IMR-90 (cell line): ENCODE measurements at regions not wholly inside any gene's neighbourhood (a gene's known extent, or its start where the extent isn't known, plus 50 kb on each side); places are given as distances from the start of the nearest gene placed in this dataset.

Source experiments
- ATAC-seq: fragments of 200-7000 bp; cut with Tn5 transposase; 2 replicates; pipeline ENCODE4 v1.9.1; 2020; ENCODE audit warnings: low read depth, mild to moderate bottlenecking, moderate library complexity
- BruUV-seq: library from RNA; stranded (reverse); fragments of 400-500 nt; replicated peaks from 2 replicates; lab custom pipeline; 2021; lab: Mats Ljungman, UMichigan
- CTCF ChIA-PET: fragments of 300-600 bp; formaldehyde crosslinking; extraction: SDS; loops from one replicate; lab custom pipeline; 2021; ENCODE audit warnings: antibody characterized with exemption; lab: Yijun Ruan, JAX
- POLR2A ChIA-PET: fragments of 300-600 bp; sonication (Branson Sonifier 250); formaldehyde crosslinking; loops from one replicate; lab custom pipeline; 2022; ENCODE audit warnings: antibody characterized with exemption; ENCODE audit not compliant: unreplicated experiment; lab: Charles Lee
- DNase-seq: peaks from one replicate; pipeline ENCODE4 v3.0.0; 2013
- H2AFZ ChIP-seq: replicated peaks from 2 replicates; pipeline ENCODE3; 2013; ENCODE audit warnings: low read length, mild to moderate bottlenecking; ENCODE audit not compliant: poor library complexity
- H2AK5ac ChIP-seq: 2 replicates; pipeline ENCODE4 v1.6.1; 2013; ENCODE audit warnings: low read depth, low read length, inconsistent platforms
- H2AK9ac ChIP-seq: replicated peaks from 2 replicates; pipeline ENCODE3; 2013; ENCODE audit warnings: mild to moderate bottlenecking, low read depth, low read length, moderate library complexity; ENCODE audit not compliant: poor library complexity
- H2BK120ac ChIP-seq: 2 replicates; pipeline ENCODE4 v1.6.1; 2013; ENCODE audit warnings: low read depth, low read length, inconsistent platforms
- H2BK15ac ChIP-seq: 3 replicates; pipeline ENCODE4 v1.6.1; 2013; ENCODE audit warnings: low read depth, low read length, inconsistent platforms
- H2BK20ac ChIP-seq: 2 replicates; pipeline ENCODE4 v1.6.1; 2013; ENCODE audit warnings: low read depth, mild to moderate bottlenecking, inconsistent platforms, low read length, moderate library complexity
- H2BK5ac ChIP-seq: 2 replicates; pipeline ENCODE4 v1.6.1; 2013; ENCODE audit warnings: mild to moderate bottlenecking, low read depth, low read length, inconsistent platforms; ENCODE audit not compliant: poor library complexity, severe bottlenecking
- H3K14ac ChIP-seq: replicated peaks from 2 replicates; pipeline ENCODE4 v1.6.1; 2013; ENCODE audit warnings: low read depth, low read length, inconsistent platforms
- H3K18ac ChIP-seq: 2 replicates; pipeline ENCODE4 v1.6.1; 2013; ENCODE audit warnings: low read depth, low read length, control low read depth
- H3K23ac ChIP-seq: 2 replicates; pipeline ENCODE4 v1.6.1; 2013; ENCODE audit warnings: low read depth, low read length, inconsistent platforms
- H3K27ac ChIP-seq: 2 replicates; pipeline ENCODE4 v1.5.1; 2013; ENCODE audit warnings: mild to moderate bottlenecking, control low read depth, low read length; ENCODE audit not compliant: insufficient read depth
- H3K27me3 ChIP-seq: 2 replicates; pipeline ENCODE4 v1.6.1; 2013; ENCODE audit warnings: low read length; ENCODE audit not compliant: control insufficient read depth, insufficient read depth
- H3K36me3 ChIP-seq: 2 replicates; pipeline ENCODE4 v1.6.1; 2013; ENCODE audit warnings: low read length, mixed read lengths; ENCODE audit not compliant: control insufficient read depth, insufficient read depth
- H3K4ac ChIP-seq: 2 replicates; pipeline ENCODE4 v1.6.1; 2013; ENCODE audit warnings: low read depth, low read length, inconsistent platforms
- H3K4me1 ChIP-seq: 2 replicates; pipeline ENCODE4 v1.6.1; 2013; ENCODE audit warnings: low read length, mixed read lengths; ENCODE audit not compliant: control insufficient read depth, insufficient read depth
- H3K4me2 ChIP-seq: 2 replicates; pipeline ENCODE4 v1.6.1; 2013; ENCODE audit warnings: low read depth, mild to moderate bottlenecking, control low read depth, low read length, moderate library complexity
- H3K4me3 ChIP-seq: 2 replicates; pipeline ENCODE4 v1.5.1; 2013; ENCODE audit warnings: low read depth, mild to moderate bottlenecking, control low read depth, low read length, moderate library complexity; ENCODE audit not compliant: insufficient read depth
- H3K56ac ChIP-seq: 2 replicates; pipeline ENCODE4 v1.6.1; 2013; ENCODE audit warnings: low read length, inconsistent platforms; ENCODE audit not compliant: insufficient read depth; ENCODE audit errors: extremely low read depth
- H3K79me1 ChIP-seq, 2 experiments: 2 replicates each; pipeline ENCODE4 v1.6.1; 2013; ENCODE audit warnings: low read length in 2 of 2, inconsistent platforms in 1 of 2, low read depth in 1 of 2
- H3K9ac ChIP-seq: 2 replicates; pipeline ENCODE4 v1.6.1; 2013; ENCODE audit warnings: low read depth, low read length, control low read depth
- H3K9me1 ChIP-seq: 2 replicates; pipeline ENCODE4 v1.6.1; 2013; ENCODE audit warnings: low read length, inconsistent platforms; ENCODE audit not compliant: insufficient read depth
- H3K9me3 ChIP-seq: 2 replicates; pipeline ENCODE4 v1.6.1; 2013; ENCODE audit warnings: low read length; ENCODE audit not compliant: control insufficient read depth, insufficient read depth
- H4K20me1 ChIP-seq: 2 replicates; pipeline ENCODE4 v1.6.1; 2013; ENCODE audit warnings: low read length, inconsistent platforms; ENCODE audit not compliant: insufficient read depth
- H4K5ac ChIP-seq: 2 replicates; pipeline ENCODE4 v1.6.1; 2013; ENCODE audit warnings: mild to moderate bottlenecking, low read depth, low read length, control low read depth
- H4K8ac ChIP-seq, 2 experiments: 2 replicates each; pipeline ENCODE4 v1.6.1; 2013; ENCODE audit warnings: low read depth in 2 of 2, low read length in 2 of 2, control low read depth in 1 of 2, inconsistent platforms in 1 of 2
- H4K91ac ChIP-seq: 2 replicates; pipeline ENCODE4 v1.6.1; 2013; ENCODE audit warnings: low read depth, low read length, inconsistent platforms; ENCODE audit not compliant: insufficient read depth
- BHLHE40 ChIP-seq: fragments of 150-350 bp; IDR thresholded peaks from 2 replicates; pipeline ENCODE4 v1.6.1; 2016; ENCODE audit warnings: mild to moderate bottlenecking, low read depth, low read length
- CEBPB ChIP-seq: IDR thresholded peaks from 2 replicates; pipeline ENCODE4 v1.6.1; 2012; ENCODE audit warnings: low read depth, low read length, improper control_type of control experiment
- FOS ChIP-seq: fragments of 150-350 bp; IDR thresholded peaks from 2 replicates; pipeline ENCODE4 v1.6.1; 2016; ENCODE audit warnings: low read depth, low read length
- RCOR1 ChIP-seq: IDR thresholded peaks from 2 replicates; pipeline ENCODE4 v1.6.1; 2012; ENCODE audit warnings: mild to moderate bottlenecking, low read length, improper control_type of control experiment; ENCODE audit not compliant: insufficient replicate concordance
- dilution Hi-C: fragments of 300-500 bp; cut with HindIII; formaldehyde crosslinking; loops from one replicate; pipeline ENCODE4 v1.14.3; 2018; ENCODE audit warnings: low sequenced_read_pairs; ENCODE audit not compliant: unreplicated experiment
- in situ Hi-C: fragments of 300-500 bp; cut with MboI; formaldehyde crosslinking; loops from 3 replicates; pipeline ENCODE4 v1.14.3; 2019; ENCODE audit warnings: low sequenced_read_pairs, inconsistent platforms, mixed read lengths
- intact Hi-C: fragments of 100-400 bp; cut with micrococcal nuclease; formaldehyde crosslinking; loops from 2 replicates; pipeline ENCODE4 v1.10.0; 2022

- H3K14ac ChIP-seq, result 0 out of 2 replicates have a peak overlapping the region, but pooled peaks have one; percentile 65
- no peak overlapping the region for H3K4me3 ChIP-seq
- CTCF ChIA-PET, result no interaction called here
- no peak overlapping the region for H4K5ac ChIP-seq
- POLR2A ChIA-PET, result no interaction called here
- dilution Hi-C loops, result no loop called here
- intact Hi-C loops, result no loop called here
- peak overlapping the region; percentile 46; the same call in 1 of the 2 replicates for H3K18ac ChIP-seq
- no peak overlapping the region for H4K8ac ChIP-seq
- TF ChIP-seq CEBPB (peak; percentile 86), BHLHE40 (peak; percentile 18; the same call in 1 of the 2 replicates), FOS (peak; percentile 41; the same call in 1 of the 2 replicates), RCOR1 (no peak)
- H3K56ac ChIP-seq, result no peak overlapping the region
- H2BK5ac ChIP-seq, result peak overlapping the region; percentile 43
- in situ Hi-C loops, result no loop called here
- no peak overlapping the region; the same call in 1 of the 2 replicates for H3K4ac ChIP-seq
- no peak overlapping the region; the same call in 1 of the 2 replicates for H3K23ac ChIP-seq
- H3K27ac ChIP-seq, result no peak overlapping the region
- no peaks in the 10 kb centered on the region; the same call in 1 of the 2 replicates for H3K9me3 ChIP-seq
- no peak overlapping the region for H3K4me2 ChIP-seq
- H3K36me3 ChIP-seq, result no peaks in the 10 kb centered on the region
- no peak overlapping the region for H4K91ac ChIP-seq
- ATAC-seq (peak; percentile 75), DNase-seq (peak; percentile 70)
- H2AK5ac ChIP-seq, result no peak overlapping the region
- H2BK120ac ChIP-seq, result peak overlapping the region; percentile 70
- no peak overlapping the region for H3K9ac ChIP-seq
- no peaks in the 10 kb centered on the region for H3K79me1 ChIP-seq
- no peaks in the 10 kb centered on the region for H3K9me1 ChIP-seq
- H3K4me1 ChIP-seq, result peaks cover 4% of the 10 kb centered on the region; the same call in 1 of the 2 replicates
- H2AK9ac ChIP-seq, result no peak overlapping the region
- peak overlapping the region; percentile 82 for H2BK20ac ChIP-seq
- no peaks in the 10 kb centered on the region for H4K20me1 ChIP-seq
- H2AFZ ChIP-seq, result no peak overlapping the region
- H3K27me3 ChIP-seq, result no peaks in the 10 kb centered on the region
- BruUV-seq, result no TSS peak
- no peak overlapping the region for H2BK15ac ChIP-seq
These were observed 564.4 kb upstream of the LUZP2 start for GRCh38 chr11:23932485-23932898.
